ENCODE measurements at regions not wholly inside any gene's neighbourhood (a gene's known extent, or its start where the extent isn't known, plus 50 kb on each side); places are given as distances from the start of the nearest gene placed in this dataset.

- no peak for TF ChIP-seq EZH2phosphoT487 (IDR thresholded peaks at IDR 0.05; ENCODE audit: borderline replicate concordance, low read depth, low read length)
- TF ChIP-seq, protein P1, sequence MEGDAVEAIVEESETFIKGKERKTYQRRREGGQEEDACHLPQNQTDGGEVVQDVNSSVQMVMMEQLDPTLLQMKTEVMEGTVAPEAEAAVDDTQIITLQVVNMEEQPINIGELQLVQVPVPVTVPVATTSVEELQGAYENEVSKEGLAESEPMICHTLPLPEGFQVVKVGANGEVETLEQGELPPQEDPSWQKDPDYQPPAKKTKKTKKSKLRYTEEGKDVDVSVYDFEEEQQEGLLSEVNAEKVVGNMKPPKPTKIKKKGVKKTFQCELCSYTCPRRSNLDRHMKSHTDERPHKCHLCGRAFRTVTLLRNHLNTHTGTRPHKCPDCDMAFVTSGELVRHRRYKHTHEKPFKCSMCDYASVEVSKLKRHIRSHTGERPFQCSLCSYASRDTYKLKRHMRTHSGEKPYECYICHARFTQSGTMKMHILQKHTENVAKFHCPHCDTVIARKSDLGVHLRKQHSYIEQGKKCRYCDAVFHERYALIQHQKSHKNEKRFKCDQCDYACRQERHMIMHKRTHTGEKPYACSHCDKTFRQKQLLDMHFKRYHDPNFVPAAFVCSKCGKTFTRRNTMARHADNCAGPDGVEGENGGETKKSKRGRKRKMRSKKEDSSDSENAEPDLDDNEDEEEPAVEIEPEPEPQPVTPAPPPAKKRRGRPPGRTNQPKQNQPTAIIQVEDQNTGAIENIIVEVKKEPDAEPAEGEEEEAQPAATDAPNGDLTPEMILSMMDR (conservative IDR thresholded peaks at IDR 0.05; ENCODE audit: low read length): no peak
Observed at GRCh38 chr6:132147530-132148011, 196.4 kb upstream of the CCN2 start.
